CD14-positive monocyte (primary cell): ENCODE measurements at regions not wholly inside any gene's neighbourhood (a gene's known extent, or its start where the extent isn't known, plus 50 kb on each side); places are given as distances from the start of the nearest gene placed in this dataset.

Experiments used
- DNase-seq, 3 donors: peaks; one replicate each; pipeline ENCODE4 v3.0.0-alpha.2; 2011 to 2022
- H2AFZ ChIP-seq: 2 replicates; pipeline ENCODE4 v1.6.0; 2012; ENCODE audit warnings: mild to moderate bottlenecking, low read depth, low read length, inconsistent platforms; ENCODE audit not compliant: insufficient read depth, poor library complexity, severe bottlenecking
- H3K27ac ChIP-seq, 2 donors: 1 replicate in 1 of 2; 2 replicates in 1 of 2; pipeline ENCODE4 v1.5.1; 2012 to 2013; ENCODE audit warnings: low read length in 2 of 2, control low read depth in 1 of 2, inconsistent platforms in 1 of 2, low read depth in 1 of 2, mild to moderate bottlenecking in 1 of 2
- H3K27me3 ChIP-seq, 2 donors: one replicate each; pipeline versions ENCODE4 v1.6.0 to v1.6.1; 2011 to 2013; ENCODE audit warnings: low read length in 2 of 2; ENCODE audit not compliant: control insufficient read depth in 2 of 2, insufficient read depth in 2 of 2
- H3K36me3 ChIP-seq, 2 donors: replicated peaks in 1 of 2; 1 replicate in 1 of 2; 2 replicates in 1 of 2; pipeline versions ENCODE4 v1.5.1 to v1.6.1; 2012 to 2013; ENCODE audit warnings: low read length in 2 of 2, control low read depth in 1 of 2, inconsistent platforms in 1 of 2, mild to moderate bottlenecking in 1 of 2; ENCODE audit not compliant: insufficient read depth in 2 of 2, control insufficient read depth in 1 of 2
- H3K4me1 ChIP-seq, 2 donors: 1 replicate in 1 of 2; 2 replicates in 1 of 2; pipeline versions ENCODE4 v1.5.1 to v1.6.1; 2012 to 2013; ENCODE audit warnings: low read length in 2 of 2, control low read depth in 1 of 2, inconsistent platforms in 1 of 2, mild to moderate bottlenecking in 1 of 2, moderate library complexity in 1 of 2; ENCODE audit not compliant: insufficient read depth in 2 of 2, control insufficient read depth in 1 of 2
- H3K4me2 ChIP-seq: replicated peaks from 2 replicates; pipeline ENCODE3; 2012; ENCODE audit warnings: low read length, moderate library complexity, mild to moderate bottlenecking; ENCODE audit not compliant: poor library complexity, severe bottlenecking; ENCODE audit errors: extremely low read depth
- H3K4me3 ChIP-seq, 3 experiments: fragments of 200-600 bp in 1 of 3; sonication (generic) in 1 of 3; replicated peaks in 1 of 3; 1 replicate in 2 of 3; 2 replicates in 1 of 3; pipeline ENCODE4 v1.5.1; 2011 to 2013; ENCODE audit warnings: low read length in 3 of 3, mild to moderate bottlenecking in 3 of 3, control low read depth in 2 of 3, low read depth in 2 of 3, inconsistent platforms in 1 of 3, moderate library complexity in 1 of 3
- H3K79me2 ChIP-seq: 2 replicates; pipeline ENCODE4 v1.6.0; 2012; ENCODE audit warnings: mild to moderate bottlenecking, control low read depth, inconsistent platforms, low read length, moderate library complexity; ENCODE audit not compliant: insufficient read depth
- H3K9ac ChIP-seq: 2 replicates; pipeline ENCODE4 v1.6.0; 2017; ENCODE audit warnings: low read length, mild to moderate bottlenecking; ENCODE audit not compliant: insufficient read depth, poor library complexity, severe bottlenecking
- H3K9me3 ChIP-seq, 2 donors: replicated peaks in 1 of 2; 1 replicate in 1 of 2; 2 replicates in 1 of 2; pipeline versions ENCODE4 v1.5.1 to v1.6.1; 2012 to 2013; ENCODE audit warnings: low read length in 2 of 2, control low read depth in 1 of 2; ENCODE audit not compliant: control insufficient read depth in 1 of 2, insufficient read depth in 1 of 2
- H4K20me1 ChIP-seq: 2 replicates; pipeline ENCODE4 v1.6.0; 2012; ENCODE audit warnings: mild to moderate bottlenecking, low read length, control low read depth, moderate library complexity; ENCODE audit not compliant: insufficient read depth
- H3K27ac Mint-ChIP-seq, 7 donors: one replicate each; pipeline ENCODE4 v1.8.0; 2020; ENCODE audit warnings: mild to moderate bottlenecking in 7 of 7, mixed read lengths in 7 of 7, moderate library complexity in 6 of 7, inconsistent platforms in 2 of 7
- H3K27me3 Mint-ChIP-seq, 3 donors: one replicate each; pipeline ENCODE4 v1.8.0; 2021 to 2022; ENCODE audit warnings: low read depth in 3 of 3, mild to moderate bottlenecking in 3 of 3, mixed read lengths in 3 of 3, moderate library complexity in 3 of 3, inconsistent platforms in 1 of 3
- H3K36me3 Mint-ChIP-seq, 2 donors: one replicate each; pipeline ENCODE4 v1.8.0; 2020; ENCODE audit warnings: mixed read lengths in 2 of 2, inconsistent platforms in 1 of 2, mild to moderate bottlenecking in 1 of 2
- H3K4me1 Mint-ChIP-seq: one replicate; pipeline ENCODE4 v1.8.0; 2020; ENCODE audit warnings: mild to moderate bottlenecking, mixed read lengths
- H3K4me3 Mint-ChIP-seq, 2 donors: one replicate each; pipeline ENCODE4 v1.8.0; 2020; ENCODE audit warnings: mild to moderate bottlenecking in 2 of 2, mixed read lengths in 2 of 2, moderate library complexity in 1 of 2
- H3K9me3 Mint-ChIP-seq, 7 donors: one replicate each; pipeline ENCODE4 v1.8.0; 2020 to 2022; ENCODE audit warnings: mixed read lengths in 7 of 7, mild to moderate bottlenecking in 6 of 7, moderate library complexity in 6 of 7, inconsistent platforms in 2 of 7
- WGBS: methylation state at CpG from one replicate; pipeline ENCODE4 v1.1.5; 2013; ENCODE audit warnings: missing lambda C conversion rate; ENCODE audit not compliant: insufficient coverage; 5-methylcytosine and 5-hydroxymethylcytosine counted together
- intact Hi-C, 2 donors: fragments of 100-400 bp; cut with micrococcal nuclease; formaldehyde crosslinking; loops; one replicate each; pipeline versions ENCODE4 v1.15.0 to v1.15.1; 2023
- TF ChIP-seq, protein P1 (sequence below): fragments of 200-600 bp; IDR thresholded peaks from one replicate; pipeline ENCODE4 v1.8.0; 2022; ENCODE audit warnings: antibody characterized with exemption, mild to moderate bottlenecking

DNA sequence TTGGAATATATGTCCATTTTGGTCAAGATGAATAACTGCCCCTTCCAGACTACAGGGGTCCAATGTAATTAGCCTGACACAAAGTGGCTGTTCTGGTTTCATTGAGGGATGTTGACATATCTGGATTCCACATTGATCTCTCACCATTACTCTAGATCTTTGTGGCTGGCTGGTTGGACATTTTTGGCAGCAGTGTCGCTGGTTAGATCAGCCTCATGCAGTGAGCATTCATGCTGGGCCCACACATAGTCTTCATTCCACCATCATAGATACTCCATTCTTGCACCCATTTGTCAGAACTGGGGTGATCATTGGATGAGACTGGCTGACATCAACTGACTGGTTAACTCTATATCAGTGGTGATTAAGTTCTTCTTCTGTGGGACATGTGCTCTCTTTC is 74.4 kb downstream of the MGST1 start:
- H3K36me3 Mint-ChIP-seq: no peaks in the 10 kb centered on the region
- Histone ChIP-seq H3K9me3 (no peaks in the 10 kb centered on the region), H2AFZ (no peak overlapping the region), H3K4me3 (no peak overlapping the region), H3K4me2 (no peak overlapping the region), H4K20me1 (no peaks in the 10 kb centered on the region), H3K36me3 (no peaks in the 10 kb centered on the region), H3K79me2 (no peaks in the 10 kb centered on the region), H3K9ac (no peak overlapping the region), H3K27me3 (no peaks in the 10 kb centered on the region), H3K27ac (no peak overlapping the region), H3K4me1 (no peaks in the 10 kb centered on the region)
- WGBS: no CpG with 5 or more reads among the region's 1 CpG
- peaks cover 0 to 10% (median 4%) of the 10 kb centered on the region in 7 donors for H3K9me3 Mint-ChIP-seq
- no peak overlapping the region for H3K4me3 Mint-ChIP-seq
- H3K27me3 Mint-ChIP-seq: no peaks in the 10 kb centered on the region
- TF ChIP-seq, protein P1, sequence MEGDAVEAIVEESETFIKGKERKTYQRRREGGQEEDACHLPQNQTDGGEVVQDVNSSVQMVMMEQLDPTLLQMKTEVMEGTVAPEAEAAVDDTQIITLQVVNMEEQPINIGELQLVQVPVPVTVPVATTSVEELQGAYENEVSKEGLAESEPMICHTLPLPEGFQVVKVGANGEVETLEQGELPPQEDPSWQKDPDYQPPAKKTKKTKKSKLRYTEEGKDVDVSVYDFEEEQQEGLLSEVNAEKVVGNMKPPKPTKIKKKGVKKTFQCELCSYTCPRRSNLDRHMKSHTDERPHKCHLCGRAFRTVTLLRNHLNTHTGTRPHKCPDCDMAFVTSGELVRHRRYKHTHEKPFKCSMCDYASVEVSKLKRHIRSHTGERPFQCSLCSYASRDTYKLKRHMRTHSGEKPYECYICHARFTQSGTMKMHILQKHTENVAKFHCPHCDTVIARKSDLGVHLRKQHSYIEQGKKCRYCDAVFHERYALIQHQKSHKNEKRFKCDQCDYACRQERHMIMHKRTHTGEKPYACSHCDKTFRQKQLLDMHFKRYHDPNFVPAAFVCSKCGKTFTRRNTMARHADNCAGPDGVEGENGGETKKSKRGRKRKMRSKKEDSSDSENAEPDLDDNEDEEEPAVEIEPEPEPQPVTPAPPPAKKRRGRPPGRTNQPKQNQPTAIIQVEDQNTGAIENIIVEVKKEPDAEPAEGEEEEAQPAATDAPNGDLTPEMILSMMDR: no peak
- H3K27ac Mint-ChIP-seq: no peak overlapping the region
- DNase-seq: no peak
- intact Hi-C loops: no loop called here
- H3K4me1 Mint-ChIP-seq: no peaks in the 10 kb centered on the region

DNA sequence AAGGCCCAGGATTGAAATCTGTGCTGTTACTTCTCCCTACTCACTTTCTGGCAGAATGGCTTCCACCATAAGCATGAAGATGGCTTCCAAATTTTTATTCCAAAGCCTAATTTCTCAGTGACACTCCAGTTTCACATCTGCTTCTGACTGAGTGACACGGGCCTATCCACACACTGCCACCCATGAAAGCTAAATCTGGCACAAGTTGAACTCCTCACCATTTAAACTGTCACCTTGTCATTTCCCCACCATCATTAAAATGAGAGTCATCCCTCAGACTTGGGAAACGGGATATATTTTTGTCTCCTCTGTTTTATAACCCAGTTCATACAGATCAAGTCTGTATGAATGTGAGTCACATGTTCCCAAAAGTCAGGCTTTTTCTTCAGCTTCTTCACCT is 77.1 kb downstream of the MGST1 start:
- no peaks in the 10 kb centered on the region for H3K4me1 Mint-ChIP-seq
- no peak overlapping the region for H3K4me2 ChIP-seq
- DNase-seq: no peak
- no peaks in the 10 kb centered on the region for H4K20me1 ChIP-seq
- TF ChIP-seq, protein P1: no peak
- no peak overlapping the region for H3K4me3 Mint-ChIP-seq
- H3K27me3 Mint-ChIP-seq: no peaks in the 10 kb centered on the region
- no peaks in the 10 kb centered on the region for H3K4me1 ChIP-seq
- 70% methylated on average over 1 of the region's 2 CpGs for WGBS
- intact Hi-C loops: no loop called here
- no peaks in the 10 kb centered on the region for H3K27me3 ChIP-seq
- H3K36me3 ChIP-seq: no peaks in the 10 kb centered on the region
- H2AFZ ChIP-seq: no peak overlapping the region
- H3K27ac ChIP-seq: no peak overlapping the region
- H3K9ac ChIP-seq: no peak overlapping the region
- H3K4me3 ChIP-seq: no peak overlapping the region
- H3K9me3 Mint-ChIP-seq: peaks cover 0 to 11% (median 2%) of the 10 kb centered on the region in 7 donors
- H3K9me3 ChIP-seq: no peaks in the 10 kb centered on the region
- peak overlapping the region in 1 of 7 donors; percentile 40 for H3K27ac Mint-ChIP-seq
- H3K36me3 Mint-ChIP-seq: no peaks in the 10 kb centered on the region
- H3K79me2 ChIP-seq: no peaks in the 10 kb centered on the region
